IMR-90 (cell line): ENCODE measurements at regions not wholly inside any gene's neighbourhood (a gene's known extent, or its start where the extent isn't known, plus 50 kb on each side); places are given as distances from the start of the nearest gene placed in this dataset.
A peak's percentile ranks its signal among the peaks of the same experiment; 100 is the strongest.

Experiments used
- ATAC-seq: fragments of 200-7000 bp; cut with Tn5 transposase; 2 replicates; pipeline ENCODE4 v1.9.1; 2020; ENCODE audit warnings: low read depth, mild to moderate bottlenecking, moderate library complexity
- BruUV-seq: library from RNA; stranded (reverse); fragments of 400-500 nt; replicated peaks from 2 replicates; lab custom pipeline; 2021; lab: Mats Ljungman, UMichigan
- CTCF ChIA-PET: fragments of 300-600 bp; formaldehyde crosslinking; extraction: SDS; loops from one replicate; lab custom pipeline; 2021; ENCODE audit warnings: antibody characterized with exemption; lab: Yijun Ruan, JAX
- POLR2A ChIA-PET: fragments of 300-600 bp; sonication (Branson Sonifier 250); formaldehyde crosslinking; loops from one replicate; lab custom pipeline; 2022; ENCODE audit warnings: antibody characterized with exemption; ENCODE audit not compliant: unreplicated experiment; lab: Charles Lee
- DNase-seq: peaks from one replicate; pipeline ENCODE4 v3.0.0; 2013
- H2AFZ ChIP-seq: replicated peaks from 2 replicates; pipeline ENCODE3; 2013; ENCODE audit warnings: low read length, mild to moderate bottlenecking; ENCODE audit not compliant: poor library complexity
- H2AK5ac ChIP-seq: 2 replicates; pipeline ENCODE4 v1.6.1; 2013; ENCODE audit warnings: low read depth, low read length, inconsistent platforms
- H2AK9ac ChIP-seq: replicated peaks from 2 replicates; pipeline ENCODE3; 2013; ENCODE audit warnings: mild to moderate bottlenecking, low read depth, low read length, moderate library complexity; ENCODE audit not compliant: poor library complexity
- H2BK120ac ChIP-seq: 2 replicates; pipeline ENCODE4 v1.6.1; 2013; ENCODE audit warnings: low read depth, low read length, inconsistent platforms
- H2BK15ac ChIP-seq: 3 replicates; pipeline ENCODE4 v1.6.1; 2013; ENCODE audit warnings: low read depth, low read length, inconsistent platforms
- H2BK20ac ChIP-seq: 2 replicates; pipeline ENCODE4 v1.6.1; 2013; ENCODE audit warnings: low read depth, mild to moderate bottlenecking, inconsistent platforms, low read length, moderate library complexity
- H2BK5ac ChIP-seq: 2 replicates; pipeline ENCODE4 v1.6.1; 2013; ENCODE audit warnings: mild to moderate bottlenecking, low read depth, low read length, inconsistent platforms; ENCODE audit not compliant: poor library complexity, severe bottlenecking
- H3K14ac ChIP-seq: replicated peaks from 2 replicates; pipeline ENCODE4 v1.6.1; 2013; ENCODE audit warnings: low read depth, low read length, inconsistent platforms
- H3K18ac ChIP-seq: 2 replicates; pipeline ENCODE4 v1.6.1; 2013; ENCODE audit warnings: low read depth, low read length, control low read depth
- H3K23ac ChIP-seq: 2 replicates; pipeline ENCODE4 v1.6.1; 2013; ENCODE audit warnings: low read depth, low read length, inconsistent platforms
- H3K27ac ChIP-seq: 2 replicates; pipeline ENCODE4 v1.5.1; 2013; ENCODE audit warnings: mild to moderate bottlenecking, control low read depth, low read length; ENCODE audit not compliant: insufficient read depth
- H3K27me3 ChIP-seq: 2 replicates; pipeline ENCODE4 v1.6.1; 2013; ENCODE audit warnings: low read length; ENCODE audit not compliant: control insufficient read depth, insufficient read depth
- H3K36me3 ChIP-seq: 2 replicates; pipeline ENCODE4 v1.6.1; 2013; ENCODE audit warnings: low read length, mixed read lengths; ENCODE audit not compliant: control insufficient read depth, insufficient read depth
- H3K4ac ChIP-seq: 2 replicates; pipeline ENCODE4 v1.6.1; 2013; ENCODE audit warnings: low read depth, low read length, inconsistent platforms
- H3K4me1 ChIP-seq: 2 replicates; pipeline ENCODE4 v1.6.1; 2013; ENCODE audit warnings: low read length, mixed read lengths; ENCODE audit not compliant: control insufficient read depth, insufficient read depth
- H3K4me2 ChIP-seq: 2 replicates; pipeline ENCODE4 v1.6.1; 2013; ENCODE audit warnings: low read depth, mild to moderate bottlenecking, control low read depth, low read length, moderate library complexity
- H3K4me3 ChIP-seq: 2 replicates; pipeline ENCODE4 v1.5.1; 2013; ENCODE audit warnings: low read depth, mild to moderate bottlenecking, control low read depth, low read length, moderate library complexity; ENCODE audit not compliant: insufficient read depth
- H3K56ac ChIP-seq: 2 replicates; pipeline ENCODE4 v1.6.1; 2013; ENCODE audit warnings: low read length, inconsistent platforms; ENCODE audit not compliant: insufficient read depth; ENCODE audit errors: extremely low read depth
- H3K79me1 ChIP-seq, 2 experiments: 2 replicates each; pipeline ENCODE4 v1.6.1; 2013; ENCODE audit warnings: low read length in 2 of 2, inconsistent platforms in 1 of 2, low read depth in 1 of 2
- H3K9ac ChIP-seq: 2 replicates; pipeline ENCODE4 v1.6.1; 2013; ENCODE audit warnings: low read depth, low read length, control low read depth
- H3K9me1 ChIP-seq: 2 replicates; pipeline ENCODE4 v1.6.1; 2013; ENCODE audit warnings: low read length, inconsistent platforms; ENCODE audit not compliant: insufficient read depth
- H3K9me3 ChIP-seq: 2 replicates; pipeline ENCODE4 v1.6.1; 2013; ENCODE audit warnings: low read length; ENCODE audit not compliant: control insufficient read depth, insufficient read depth
- H4K20me1 ChIP-seq: 2 replicates; pipeline ENCODE4 v1.6.1; 2013; ENCODE audit warnings: low read length, inconsistent platforms; ENCODE audit not compliant: insufficient read depth
- H4K5ac ChIP-seq: 2 replicates; pipeline ENCODE4 v1.6.1; 2013; ENCODE audit warnings: mild to moderate bottlenecking, low read depth, low read length, control low read depth
- H4K8ac ChIP-seq, 2 experiments: 2 replicates each; pipeline ENCODE4 v1.6.1; 2013; ENCODE audit warnings: low read depth in 2 of 2, low read length in 2 of 2, control low read depth in 1 of 2, inconsistent platforms in 1 of 2
- H4K91ac ChIP-seq: 2 replicates; pipeline ENCODE4 v1.6.1; 2013; ENCODE audit warnings: low read depth, low read length, inconsistent platforms; ENCODE audit not compliant: insufficient read depth
- BHLHE40 ChIP-seq: fragments of 150-350 bp; IDR thresholded peaks from 2 replicates; pipeline ENCODE4 v1.6.1; 2016; ENCODE audit warnings: mild to moderate bottlenecking, low read depth, low read length
- CEBPB ChIP-seq: IDR thresholded peaks from 2 replicates; pipeline ENCODE4 v1.6.1; 2012; ENCODE audit warnings: low read depth, low read length, improper control_type of control experiment
- CHD1 ChIP-seq: IDR thresholded peaks from 2 replicates; pipeline ENCODE4 v1.6.1; 2012; ENCODE audit warnings: low read depth, low read length, improper control_type of control experiment
- CTCF ChIP-seq: conservative IDR thresholded peaks from 2 replicates; pipeline ENCODE4 v1.5.1; 2012; ENCODE audit warnings: mild to moderate bottlenecking, low read depth, low read length, improper control_type of control experiment
- FOS ChIP-seq: fragments of 150-350 bp; IDR thresholded peaks from 2 replicates; pipeline ENCODE4 v1.6.1; 2016; ENCODE audit warnings: low read depth, low read length
- MAFK ChIP-seq: IDR thresholded peaks from 2 replicates; pipeline ENCODE4 v1.6.1; 2012; ENCODE audit warnings: low read depth, low read length, improper control_type of control experiment
- MAZ ChIP-seq: IDR thresholded peaks from 2 replicates; pipeline ENCODE4 v1.6.1; 2012; ENCODE audit warnings: low read depth, mild to moderate bottlenecking, low read length, improper control_type of control experiment, moderate library complexity, borderline replicate concordance
- MXI1 ChIP-seq: IDR thresholded peaks from 2 replicates; pipeline ENCODE4 v1.6.1; 2012; ENCODE audit warnings: low read depth, mild to moderate bottlenecking, low read length, moderate library complexity, borderline replicate concordance
- NFE2L2 ChIP-seq: fragments of 150-350 bp; IDR thresholded peaks from 2 replicates; pipeline ENCODE4 v1.6.1; 2016; ENCODE audit warnings: low read depth, mild to moderate bottlenecking, low read length
- POLR2A ChIP-seq: IDR thresholded peaks from 2 replicates; pipeline ENCODE4 v1.6.1; 2012; ENCODE audit warnings: mild to moderate bottlenecking, low read depth, low read length
- RAD21 ChIP-seq: IDR thresholded peaks from 2 replicates; pipeline ENCODE4 v1.6.1; 2012; ENCODE audit warnings: low read length, improper control_type of control experiment
- RCOR1 ChIP-seq: IDR thresholded peaks from 2 replicates; pipeline ENCODE4 v1.6.1; 2012; ENCODE audit warnings: mild to moderate bottlenecking, low read length, improper control_type of control experiment; ENCODE audit not compliant: insufficient replicate concordance
- RFX5 ChIP-seq: IDR thresholded peaks from 2 replicates; pipeline ENCODE4 v1.8.0; 2012; ENCODE audit warnings: low read depth, mild to moderate bottlenecking, low read length, moderate library complexity
- SMC3 ChIP-seq: fragments of 150-350 bp; IDR thresholded peaks from 2 replicates; pipeline ENCODE4 v1.6.1; 2016; ENCODE audit warnings: low read depth, mild to moderate bottlenecking, antibody characterized with exemption, low read length, moderate library complexity
- USF2 ChIP-seq: fragments of 150-350 bp; IDR thresholded peaks from 2 replicates; pipeline ENCODE4 v1.6.1; 2017; ENCODE audit warnings: mild to moderate bottlenecking, antibody characterized with exemption, low read length, low read depth
- WGBS, 2 experiments: methylation state at CpG; one replicate each; pipeline versions ENCODE4 v1.1.5 to v1.1.7; 2013; ENCODE audit warnings: missing lambda C conversion rate in 2 of 2; ENCODE audit not compliant: insufficient read length in 1 of 2; ENCODE audit errors: extremely low coverage in 2 of 2; 5-methylcytosine and 5-hydroxymethylcytosine counted together
- dilution Hi-C: fragments of 300-500 bp; cut with HindIII; formaldehyde crosslinking; loops from one replicate; pipeline ENCODE4 v1.14.3; 2018; ENCODE audit warnings: low sequenced_read_pairs; ENCODE audit not compliant: unreplicated experiment
- in situ Hi-C: fragments of 300-500 bp; cut with MboI; formaldehyde crosslinking; loops from 3 replicates; pipeline ENCODE4 v1.14.3; 2019; ENCODE audit warnings: low sequenced_read_pairs, inconsistent platforms, mixed read lengths
- intact Hi-C: fragments of 100-400 bp; cut with micrococcal nuclease; formaldehyde crosslinking; loops from 2 replicates; pipeline ENCODE4 v1.10.0; 2022
- TF ChIP-seq, protein P1 (sequence below): fragments of 150-350 bp; IDR thresholded peaks from 2 replicates; pipeline ENCODE4 v1.6.1; 2016; ENCODE audit warnings: low read depth, mild to moderate bottlenecking, low read length, moderate library complexity, borderline replicate concordance

DNA sequence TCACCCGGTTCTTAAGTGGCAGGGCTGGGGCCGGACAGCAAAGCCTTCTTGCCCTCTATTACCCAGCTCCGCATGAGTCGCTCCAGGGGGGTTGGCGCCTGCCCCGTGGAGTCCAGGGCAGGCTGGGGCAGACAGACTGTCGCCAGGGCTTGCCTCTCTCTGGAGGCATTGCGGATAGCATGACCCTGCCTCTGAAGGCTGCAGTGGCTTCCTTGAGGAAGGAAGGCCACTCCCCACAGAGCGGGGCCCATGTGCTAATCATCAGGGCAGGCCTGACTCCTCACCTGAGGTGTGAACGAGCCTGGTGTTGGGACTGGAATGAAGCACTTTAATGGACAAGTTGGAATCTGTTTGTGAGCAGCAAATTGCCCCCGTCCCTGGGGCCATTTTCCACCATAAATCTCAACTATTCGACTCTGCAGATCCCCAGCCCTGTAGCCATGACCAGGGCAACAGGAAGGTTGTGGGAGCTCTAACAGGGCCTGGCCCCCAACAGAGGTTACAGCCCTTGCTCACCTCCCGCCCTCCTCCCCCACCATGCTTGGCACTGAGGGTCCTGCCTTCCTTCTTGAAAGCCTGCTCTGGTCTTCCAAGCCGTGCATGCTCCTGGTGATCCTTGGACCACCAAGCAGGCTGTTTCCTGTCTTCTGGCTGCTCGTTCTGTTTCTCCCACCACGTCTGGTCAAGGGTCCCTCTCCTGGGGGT, 144.9 kb upstream of the HAAO start:
- no peak overlapping the region for H3K9ac ChIP-seq
- DNase-seq, result no peak
- H3K23ac ChIP-seq, result no peak overlapping the region
- no peak overlapping the region for H3K4me3 ChIP-seq
- H3K4ac ChIP-seq, result no peak overlapping the region
- H3K9me1 ChIP-seq, result peaks cover 7% of the 10 kb centered on the region
- H2BK20ac ChIP-seq, result no peak overlapping the region
- H4K91ac ChIP-seq, result no peak overlapping the region
- H2AFZ ChIP-seq, result peak overlapping the region; percentile 45
- no peaks in the 10 kb centered on the region for H3K79me1 ChIP-seq
- no peak overlapping the region for H3K4me2 ChIP-seq
- no peaks in the 10 kb centered on the region for H3K36me3 ChIP-seq
- no peak overlapping the region for H3K56ac ChIP-seq
- H2AK9ac ChIP-seq, result no peak overlapping the region
- H2BK15ac ChIP-seq, result no peak overlapping the region
- in situ Hi-C loops, result no loop called here
- no peak overlapping the region for H2BK120ac ChIP-seq
- no peak overlapping the region for H4K8ac ChIP-seq
- H3K14ac ChIP-seq, result no peak overlapping the region
- BruUV-seq, result no TSS peak
- no peak overlapping the region for H2BK5ac ChIP-seq
- CTCF ChIA-PET, result interaction anchor here (0.7 kb wide), 1 partner anchor 16 kb away, joined by 3 read pairs; no protein-coding TSS in a partner anchor
- H3K4me1 ChIP-seq, result peaks cover 4% of the 10 kb centered on the region
- POLR2A ChIA-PET, result no interaction called here
- ATAC-seq, result no peak
- whole genome bisulfite sequencing, 2 experiments, result 82% methylated on average over 5 of the region's 16 CpGs; no CpG with 5 or more reads in 1 of the 2 experiments
- TF ChIP-seq CHD1, result no peak
- TF ChIP-seq, protein P1, sequence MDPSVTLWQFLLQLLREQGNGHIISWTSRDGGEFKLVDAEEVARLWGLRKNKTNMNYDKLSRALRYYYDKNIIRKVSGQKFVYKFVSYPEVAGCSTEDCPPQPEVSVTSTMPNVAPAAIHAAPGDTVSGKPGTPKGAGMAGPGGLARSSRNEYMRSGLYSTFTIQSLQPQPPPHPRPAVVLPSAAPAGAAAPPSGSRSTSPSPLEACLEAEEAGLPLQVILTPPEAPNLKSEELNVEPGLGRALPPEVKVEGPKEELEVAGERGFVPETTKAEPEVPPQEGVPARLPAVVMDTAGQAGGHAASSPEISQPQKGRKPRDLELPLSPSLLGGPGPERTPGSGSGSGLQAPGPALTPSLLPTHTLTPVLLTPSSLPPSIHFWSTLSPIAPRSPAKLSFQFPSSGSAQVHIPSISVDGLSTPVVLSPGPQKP, result no peak
- TF ChIP-seq MAFK, result no peak
- no peak for TF ChIP-seq MXI1
- no peak for TF ChIP-seq FOS
- no peak for TF ChIP-seq MAZ
- no peak for TF ChIP-seq RAD21
- no peak for TF ChIP-seq CTCF
- TF ChIP-seq RFX5, result no peak
- no peak for TF ChIP-seq BHLHE40
- TF ChIP-seq CEBPB, result no peak
- TF ChIP-seq POLR2A, result no peak
- TF ChIP-seq NFE2L2, result no peak
- no peak for TF ChIP-seq RCOR1
- no peak for TF ChIP-seq USF2
- no peak for TF ChIP-seq SMC3
- intact Hi-C loops, result no loop called here
- no peaks in the 10 kb centered on the region for H3K27me3 ChIP-seq
- dilution Hi-C loops, result no loop called here
- H4K20me1 ChIP-seq, result no peaks in the 10 kb centered on the region
- H4K5ac ChIP-seq, result no peak overlapping the region
- no peaks in the 10 kb centered on the region for H3K9me3 ChIP-seq
- H3K18ac ChIP-seq, result no peak overlapping the region
- no peak overlapping the region for H3K27ac ChIP-seq
- no peak overlapping the region for H2AK5ac ChIP-seq
